ENCODE measurements at regions not wholly inside any gene's neighbourhood (a gene's known extent, or its start where the extent isn't known, plus 50 kb on each side); places are given as distances from the start of the nearest gene placed in this dataset.

- Mint-ChIP-seq H3K4me1 (ENCODE audit: low read depth) (no peaks in the 10 kb centered on the region), H3K36me3 (ENCODE audit: low read depth) (no peaks in the 10 kb centered on the region), H3K27ac (no peak overlapping the region), H3K9me3 (peaks cover 5% of the 10 kb centered on the region), H3K4me3 (no peak overlapping the region), H3K27me3 (peaks cover 4% of the 10 kb centered on the region)
Measured at GRCh38 chr15:29550834-29551465, 271.3 kb downstream of the TJP1 start.

GRCh38 chr15:29548006-29548405 is 274.3 kb downstream of the TJP1 start:
- Mint-ChIP-seq H3K36me3 (ENCODE audit: low read depth) (no peaks in the 10 kb centered on the region), H3K4me1 (ENCODE audit: low read depth) (no peaks in the 10 kb centered on the region), H3K4me3 (no peak overlapping the region), H3K27ac (no peak overlapping the region), H3K27me3 (peaks cover 8% of the 10 kb centered on the region), H3K9me3 (peaks cover 10% of the 10 kb centered on the region)

DNA sequence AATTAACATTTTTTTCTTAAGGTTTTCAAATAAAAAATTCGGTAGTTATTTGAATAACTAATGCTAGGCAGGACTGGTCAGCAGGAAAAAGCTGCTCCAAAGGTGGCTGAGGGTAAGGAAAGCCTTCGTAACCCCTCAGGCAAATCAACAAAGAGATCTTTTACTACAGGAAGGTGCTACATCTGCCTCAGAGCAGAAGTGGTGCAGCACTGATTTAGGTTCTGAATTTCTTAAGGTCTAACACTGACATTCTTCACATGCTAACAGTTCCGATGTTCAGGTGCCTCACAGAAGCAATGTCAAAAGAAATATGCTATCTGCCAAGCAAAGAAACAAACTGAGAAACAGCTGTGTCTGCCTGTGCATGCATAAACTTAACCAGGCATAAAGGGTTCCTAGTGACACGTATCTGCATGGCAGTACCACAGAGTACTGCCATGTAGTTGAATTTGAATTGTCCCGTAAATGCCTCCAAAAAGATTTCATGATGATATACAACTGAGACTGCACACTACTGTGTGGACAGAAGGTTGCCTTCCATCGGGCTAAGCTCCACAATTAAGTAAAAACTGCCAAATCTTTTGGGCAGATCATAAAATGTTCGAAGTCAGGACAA is 275.0 kb upstream of the NSMCE3 start:
- Mint-ChIP-seq H3K4me3 (no peak overlapping the region), H3K9me3 (peaks cover 10% of the 10 kb centered on the region), H3K4me1 (ENCODE audit: low read depth) (no peaks in the 10 kb centered on the region), H3K27ac (no peak overlapping the region), H3K36me3 (ENCODE audit: low read depth) (no peaks in the 10 kb centered on the region), H3K27me3 (peaks cover 8% of the 10 kb centered on the region)

- H3K4me1 Mint-ChIP-seq (ENCODE audit: low read depth), result no peaks in the 10 kb centered on the region
- no peak overlapping the region for H3K27ac Mint-ChIP-seq
- peaks cover 8% of the 10 kb centered on the region for H3K27me3 Mint-ChIP-seq
- H3K36me3 Mint-ChIP-seq (ENCODE audit: low read depth), result no peaks in the 10 kb centered on the region
- H3K9me3 Mint-ChIP-seq, result peaks cover 10% of the 10 kb centered on the region
- no peak overlapping the region for H3K4me3 Mint-ChIP-seq
Measured at GRCh38 chr15:29542994-29543393, 273.4 kb upstream of the NSMCE3 start.

GRCh38 chr15:29541309-29541708 is 271.7 kb upstream of the NSMCE3 start:
- Mint-ChIP-seq H3K4me1 (ENCODE audit: low read depth) (no peaks in the 10 kb centered on the region), H3K4me3 (no peak overlapping the region), H3K27ac (no peak overlapping the region), H3K27me3 (peaks cover 7% of the 10 kb centered on the region), H3K36me3 (ENCODE audit: low read depth) (no peaks in the 10 kb centered on the region), H3K9me3 (peaks cover 9% of the 10 kb centered on the region)

GRCh38 chr15:29540479-29540878 is 270.9 kb upstream of the NSMCE3 start:
- Mint-ChIP-seq H3K27me3 (no peaks in the 10 kb centered on the region), H3K4me1 (ENCODE audit: low read depth) (no peaks in the 10 kb centered on the region), H3K9me3 (peaks cover under 1% of the 10 kb centered on the region), H3K27ac (no peak overlapping the region), H3K36me3 (ENCODE audit: low read depth) (no peaks in the 10 kb centered on the region), H3K4me3 (no peak overlapping the region)

GRCh38 chr15:29539736-29540135 is 270.1 kb upstream of the NSMCE3 start:
- Mint-ChIP-seq H3K27me3 (no peaks in the 10 kb centered on the region), H3K36me3 (ENCODE audit: low read depth) (no peaks in the 10 kb centered on the region), H3K4me1 (ENCODE audit: low read depth) (no peaks in the 10 kb centered on the region), H3K9me3 (no peaks in the 10 kb centered on the region), H3K4me3 (no peak overlapping the region), H3K27ac (no peak overlapping the region)

- Mint-ChIP-seq H3K36me3 (ENCODE audit: low read depth) (no peaks in the 10 kb centered on the region), H3K4me1 (ENCODE audit: low read depth) (no peaks in the 10 kb centered on the region), H3K27me3 (no peaks in the 10 kb centered on the region), H3K9me3 (no peaks in the 10 kb centered on the region), H3K27ac (no peak overlapping the region), H3K4me3 (no peak overlapping the region)
Measured at GRCh38 chr15:29538044-29538443, 268.4 kb upstream of the NSMCE3 start.

- Mint-ChIP-seq H3K27ac (no peak overlapping the region), H3K9me3 (no peaks in the 10 kb centered on the region)
Measured at GRCh38 chr15:29535952-29536351, 266.3 kb upstream of the NSMCE3 start.

DNA sequence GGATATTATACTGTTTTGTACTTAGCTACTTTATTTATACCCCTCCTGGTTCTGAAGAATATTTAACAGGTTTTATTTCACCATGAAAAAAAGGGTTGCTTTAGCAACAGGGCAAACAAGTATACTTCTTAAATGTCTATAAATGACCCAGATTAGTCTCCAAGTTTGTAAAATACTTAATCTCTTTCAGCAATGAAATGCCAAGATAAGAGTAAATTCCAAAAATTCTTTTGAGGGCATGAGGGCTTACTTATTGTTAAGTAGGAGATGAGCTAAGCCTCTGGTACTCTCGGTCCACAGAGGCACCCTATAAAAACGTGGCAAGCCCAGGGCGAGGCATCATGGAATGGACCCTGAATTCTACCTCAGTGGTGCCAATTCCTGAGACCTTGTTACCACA is 264.8 kb upstream of the NSMCE3 start:
- no peak overlapping the region for H3K4me3 Mint-ChIP-seq
- no peaks in the 10 kb centered on the region for H3K9me3 Mint-ChIP-seq
- H3K27ac Mint-ChIP-seq, result no peak overlapping the region
- no peaks in the 10 kb centered on the region for H3K36me3 Mint-ChIP-seq (ENCODE audit: low read depth)
- H3K4me1 Mint-ChIP-seq (ENCODE audit: low read depth), result no peaks in the 10 kb centered on the region
- no peaks in the 10 kb centered on the region for H3K27me3 Mint-ChIP-seq

More at GRCh38 chr15:29535952-29536351, 266.3 kb upstream of the NSMCE3 start:
- H3K36me3 Mint-ChIP-seq (ENCODE audit: low read depth), result no peaks in the 10 kb centered on the region
- H3K4me1 Mint-ChIP-seq (ENCODE audit: low read depth), result no peaks in the 10 kb centered on the region
- no peaks in the 10 kb centered on the region for H3K27me3 Mint-ChIP-seq
- H3K4me3 Mint-ChIP-seq, result no peak overlapping the region

DNA sequence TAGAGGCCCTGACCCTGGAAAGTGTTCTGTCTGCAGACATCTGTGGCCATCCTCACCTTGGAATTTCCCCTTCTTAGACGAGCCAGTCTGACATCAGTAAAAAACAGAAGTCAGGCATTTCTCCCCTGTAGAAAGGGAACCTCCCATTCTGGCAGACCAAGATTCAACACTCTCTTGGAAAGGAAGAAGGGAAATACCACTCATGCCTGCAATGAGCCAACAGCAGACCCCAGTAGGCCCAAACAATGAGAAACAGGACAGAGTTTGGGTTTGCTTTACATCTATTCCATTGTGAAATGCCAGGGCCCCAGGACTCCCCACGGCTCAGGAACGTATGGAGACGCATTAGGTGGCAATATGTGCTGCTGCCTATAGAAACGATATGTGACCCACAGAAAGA is 264.0 kb upstream of the NSMCE3 start:
- Mint-ChIP-seq H3K27ac (no peak overlapping the region), H3K9me3 (no peaks in the 10 kb centered on the region), H3K27me3 (no peaks in the 10 kb centered on the region), H3K36me3 (ENCODE audit: low read depth) (no peaks in the 10 kb centered on the region), H3K4me1 (ENCODE audit: low read depth) (no peaks in the 10 kb centered on the region), H3K4me3 (no peak overlapping the region)

GRCh38 chr15:29532296-29532695 is 262.7 kb upstream of the NSMCE3 start:
- H3K27me3 Mint-ChIP-seq, result no peaks in the 10 kb centered on the region
- no peaks in the 10 kb centered on the region for H3K9me3 Mint-ChIP-seq
- H3K27ac Mint-ChIP-seq, result no peak overlapping the region
- H3K4me1 Mint-ChIP-seq (ENCODE audit: low read depth), result no peaks in the 10 kb centered on the region
- no peaks in the 10 kb centered on the region for H3K36me3 Mint-ChIP-seq (ENCODE audit: low read depth)
- no peak overlapping the region for H3K4me3 Mint-ChIP-seq

GRCh38 chr15:29530966-29531365 is 261.3 kb upstream of the NSMCE3 start:
- no peaks in the 10 kb centered on the region for H3K27me3 Mint-ChIP-seq
- no peak overlapping the region for H3K27ac Mint-ChIP-seq
- H3K36me3 Mint-ChIP-seq (ENCODE audit: low read depth), result no peaks in the 10 kb centered on the region
- no peaks in the 10 kb centered on the region for H3K9me3 Mint-ChIP-seq
- H3K4me3 Mint-ChIP-seq, result no peak overlapping the region
- no peaks in the 10 kb centered on the region for H3K4me1 Mint-ChIP-seq (ENCODE audit: low read depth)

DNA sequence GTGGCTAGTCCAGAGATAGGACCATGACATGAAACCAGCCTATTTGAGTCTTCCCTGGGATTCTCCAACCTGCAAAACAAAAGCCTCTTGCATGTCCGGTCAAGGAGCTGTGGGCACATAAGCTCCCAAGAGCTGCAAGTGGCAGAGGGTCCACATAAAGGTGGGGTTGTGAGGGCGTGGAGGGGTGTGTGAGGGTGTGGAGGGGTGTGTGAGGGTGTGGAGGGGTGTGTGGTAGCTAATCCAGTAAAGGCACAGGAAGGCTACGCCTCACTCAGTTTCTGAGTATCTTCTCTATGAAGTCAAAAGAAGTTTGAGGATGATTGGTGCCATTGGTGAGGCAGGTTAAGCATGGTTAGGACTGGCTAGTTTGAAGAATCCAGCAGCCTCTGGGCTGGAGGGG is 259.4 kb upstream of the NSMCE3 start:
- no peak overlapping the region for H3K27ac Mint-ChIP-seq
- no peaks in the 10 kb centered on the region for H3K4me1 Mint-ChIP-seq (ENCODE audit: low read depth)
- H3K9me3 Mint-ChIP-seq, result no peaks in the 10 kb centered on the region
- H3K27me3 Mint-ChIP-seq, result no peaks in the 10 kb centered on the region
- H3K4me3 Mint-ChIP-seq, result no peak overlapping the region
- no peaks in the 10 kb centered on the region for H3K36me3 Mint-ChIP-seq (ENCODE audit: low read depth)

- Mint-ChIP-seq H3K27ac (no peak overlapping the region), H3K36me3 (ENCODE audit: low read depth) (no peaks in the 10 kb centered on the region), H3K9me3 (no peaks in the 10 kb centered on the region), H3K4me3 (no peak overlapping the region), H3K4me1 (ENCODE audit: low read depth) (no peaks in the 10 kb centered on the region), H3K27me3 (no peaks in the 10 kb centered on the region)
Measured at GRCh38 chr15:29528276-29528675, 258.7 kb upstream of the NSMCE3 start.

DNA sequence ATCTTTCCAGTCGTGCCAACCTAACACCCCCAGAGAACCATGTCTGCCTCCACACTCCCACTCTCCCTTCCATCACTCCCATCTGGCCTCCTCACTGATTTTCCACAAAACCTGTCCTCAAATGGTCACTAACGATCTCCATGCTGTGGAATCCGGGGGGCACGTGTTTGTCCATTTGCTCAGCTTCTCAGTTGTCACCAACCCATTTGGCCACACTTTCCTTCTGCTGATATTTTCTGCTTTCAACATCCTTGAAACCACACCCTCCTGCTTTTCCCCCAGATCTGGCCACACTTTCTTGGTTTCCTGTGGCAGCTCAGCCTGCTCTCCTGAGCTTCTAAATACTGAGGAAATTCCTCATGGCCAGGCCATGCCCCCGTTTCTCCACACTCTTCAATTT is 257.2 kb upstream of the NSMCE3 start:
- no peaks in the 10 kb centered on the region for H3K36me3 Mint-ChIP-seq (ENCODE audit: low read depth)
- no peak overlapping the region for H3K27ac Mint-ChIP-seq
- H3K27me3 Mint-ChIP-seq, result no peaks in the 10 kb centered on the region
- no peaks in the 10 kb centered on the region for H3K9me3 Mint-ChIP-seq
- H3K4me1 Mint-ChIP-seq (ENCODE audit: low read depth), result no peaks in the 10 kb centered on the region
- no peak overlapping the region for H3K4me3 Mint-ChIP-seq

All from stimulated activated naive CD8-positive, alpha-beta T cell treated with anti-CD3 and anti-CD28 coated beads, Interleukin-15, Interleukin-2, amounts not matched to agents 100 ng/mL and 50 ng/mL, for 24 hours (primary cell).